ENCODE measurements at regions not wholly inside any gene's neighbourhood (a gene's known extent, or its start where the extent isn't known, plus 50 kb on each side); places are given as distances from the start of the nearest gene placed in this dataset.

GRCh38 chr1:56330391-56331026 lies 248.9 kb downstream of the PLPP3 start:
- SMC1A ChIA-PET (ENCODE audit: uncharacterized antibody, unreplicated experiment), result interaction anchor here (0.7 to 10.3 kb wide), 41 partner anchors 7 to 628 kb away, joined by 3 to 114 read pairs (median 4); partner anchors contain the start of gene PLPP3
- H3K4me3 ChIP-seq, result no peak overlapping the region
- no peak overlapping the region for H3K4me2 ChIP-seq (ENCODE audit: control insufficient read depth, insufficient read depth)
- H2AFZ ChIP-seq (ENCODE audit: control insufficient read depth, low read depth, low read length), result no peak overlapping the region
- FAIRE-seq, result peak; percentile 13
- WGBS (ENCODE audit: insufficient coverage, insufficient replicate concordance, low lambda C conversion rate, missing lambda C conversion rate), result 0% methylated on average over 1 of the region's 1 CpG
- H3K9me3 ChIP-seq (replicated peaks; ENCODE audit: control insufficient read depth, insufficient read depth, low read length), result no peaks in the 10 kb centered on the region
- no peaks in the 10 kb centered on the region for H3K27me3 ChIP-seq (replicated peaks in 1 of 2; ENCODE audit: control insufficient read depth in 2 of 2, insufficient read depth in 2 of 2, low read length in 1 of 2)
- H3K36me3 ChIP-seq (ENCODE audit: control insufficient read depth in 2 of 2, insufficient read depth in 2 of 2, low read length in 1 of 2), result no peaks in the 10 kb centered on the region
- no peaks in the 10 kb centered on the region for H3K79me2 ChIP-seq (ENCODE audit: control insufficient read depth, insufficient read depth, low read length)
- TSS peak; percentile 95 for BruUV-seq (replicated peaks)
- RAD21 ChIA-PET (ENCODE audit: unreplicated experiment), result interaction anchor here (0.6 to 9.9 kb wide), 33 partner anchors 9 to 254 kb away, joined by 3 to 167 read pairs (median 5); partner anchors contain the start of gene PLPP3
- DNase-seq (ENCODE audit: low read depth, low spot score), result peak; percentile 68
- CTCF ChIA-PET, result interaction anchor here (0.5 to 4.2 kb wide), 9 partner anchors 78 to 251 kb away, joined by 3 to 39 read pairs (median 3); no protein-coding TSS in a partner anchor
- in situ Hi-C loops (cut with MboI), result loop anchor here (5.0 kb wide), 1 partner anchor 247 kb away; the partner anchor contains the start of gene PLPP3
- POLR2A ChIA-PET, result interaction anchor here (0.6 to 5.4 kb wide), 15 partner anchors 10 to 247 kb away, joined by 3 to 44 read pairs (median 4); partner anchors contain the start of gene PLPP3
- no peaks in the 10 kb centered on the region for H4K20me1 ChIP-seq (ENCODE audit: control insufficient read depth, insufficient read depth)
- intact Hi-C loops (cut with micrococcal nuclease; ENCODE audit: unreplicated experiment), result loop anchor here (2.0 to 10.0 kb wide), 8 partner anchors 93 to 456 kb away; partner anchors contain the start of gene PLPP3
- peak; percentile 70 for ATAC-seq
- no peaks in the 10 kb centered on the region; the same call in 1 of the 2 replicates for H3K4me1 ChIP-seq (ENCODE audit: control insufficient read depth, insufficient read depth, low read length)
- H3K9ac ChIP-seq (ENCODE audit: control insufficient read depth, insufficient read depth, low read length), result no peak overlapping the region
- no peak overlapping the region for H3K27ac ChIP-seq (ENCODE audit: control insufficient read depth, insufficient read depth)
- TF ChIP-seq HDAC6 (IDR thresholded peaks at IDR 0.05; ENCODE audit: unreplicated experiment) (no peak), RFX5 (IDR thresholded peaks at IDR 0.05; ENCODE audit: low read depth, low read length) (no peak), TCF12 (IDR thresholded peaks at IDR 0.05; ENCODE audit: low read depth, low read length) (no peak), ZBTB33 (IDR thresholded peaks at IDR 0.05) (peak; percentile 15; the same call in 1 of the 2 replicates), TAF1 (IDR thresholded peaks at IDR 0.05; ENCODE audit: borderline replicate concordance, low read depth, low read length) (no peak), MTA3 (IDR thresholded peaks at IDR 0.05; ENCODE audit: borderline replicate concordance, low read length) (0 out of 2 replicates have a peak, but pooled peaks have one; percentile 67), TCF7 (IDR thresholded peaks at IDR 0.05; ENCODE audit: borderline replicate concordance) (peak; percentile 43; the same call in 1 of the 2 replicates), JUND (IDR thresholded peaks at IDR 0.05; ENCODE audit: low read depth, low read length) (peak; percentile 60; the same call in 1 of the 2 replicates), NFIC (IDR thresholded peaks at IDR 0.05; ENCODE audit: low read depth, low read length) (peak; percentile 58; the same call in 1 of the 2 replicates), CREM (IDR thresholded peaks at IDR 0.05; ENCODE audit: low read depth) (peak; percentile 56; the same call in 1 of the 2 replicates), CHD1 (IDR thresholded peaks at IDR 0.05; ENCODE audit: low read depth, low read length) (no peak), ESRRA (IDR thresholded peaks at IDR 0.05; ENCODE audit: low read length) (no peak)
- TF ChIP-seq, protein P1, sequence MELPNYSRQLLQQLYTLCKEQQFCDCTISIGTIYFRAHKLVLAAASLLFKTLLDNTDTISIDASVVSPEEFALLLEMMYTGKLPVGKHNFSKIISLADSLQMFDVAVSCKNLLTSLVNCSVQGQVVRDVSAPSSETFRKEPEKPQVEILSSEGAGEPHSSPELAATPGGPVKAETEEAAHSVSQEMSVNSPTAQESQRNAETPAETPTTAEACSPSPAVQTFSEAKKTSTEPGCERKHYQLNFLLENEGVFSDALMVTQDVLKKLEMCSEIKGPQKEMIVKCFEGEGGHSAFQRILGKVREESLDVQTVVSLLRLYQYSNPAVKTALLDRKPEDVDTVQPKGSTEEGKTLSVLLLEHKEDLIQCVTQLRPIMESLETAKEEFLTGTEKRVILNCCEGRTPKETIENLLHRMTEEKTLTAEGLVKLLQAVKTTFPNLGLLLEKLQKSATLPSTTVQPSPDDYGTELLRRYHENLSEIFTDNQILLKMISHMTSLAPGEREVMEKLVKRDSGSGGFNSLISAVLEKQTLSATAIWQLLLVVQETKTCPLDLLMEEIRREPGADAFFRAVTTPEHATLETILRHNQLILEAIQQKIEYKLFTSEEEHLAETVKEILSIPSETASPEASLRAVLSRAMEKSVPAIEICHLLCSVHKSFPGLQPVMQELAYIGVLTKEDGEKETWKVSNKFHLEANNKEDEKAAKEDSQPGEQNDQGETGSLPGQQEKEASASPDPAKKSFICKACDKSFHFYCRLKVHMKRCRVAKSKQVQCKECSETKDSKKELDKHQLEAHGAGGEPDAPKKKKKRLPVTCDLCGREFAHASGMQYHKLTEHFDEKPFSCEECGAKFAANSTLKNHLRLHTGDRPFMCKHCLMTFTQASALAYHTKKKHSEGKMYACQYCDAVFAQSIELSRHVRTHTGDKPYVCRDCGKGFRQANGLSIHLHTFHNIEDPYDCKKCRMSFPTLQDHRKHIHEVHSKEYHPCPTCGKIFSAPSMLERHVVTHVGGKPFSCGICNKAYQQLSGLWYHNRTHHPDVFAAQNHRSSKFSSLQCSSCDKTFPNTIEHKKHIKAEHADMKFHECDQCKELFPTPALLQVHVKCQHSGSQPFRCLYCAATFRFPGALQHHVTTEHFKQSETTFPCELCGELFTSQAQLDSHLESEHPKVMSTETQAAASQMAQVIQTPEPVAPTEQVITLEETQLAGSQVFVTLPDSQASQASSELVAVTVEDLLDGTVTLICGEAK (IDR thresholded peaks at IDR 0.05; ENCODE audit: borderline replicate concordance), result no peak
- TF ChIP-seq, protein P2, sequence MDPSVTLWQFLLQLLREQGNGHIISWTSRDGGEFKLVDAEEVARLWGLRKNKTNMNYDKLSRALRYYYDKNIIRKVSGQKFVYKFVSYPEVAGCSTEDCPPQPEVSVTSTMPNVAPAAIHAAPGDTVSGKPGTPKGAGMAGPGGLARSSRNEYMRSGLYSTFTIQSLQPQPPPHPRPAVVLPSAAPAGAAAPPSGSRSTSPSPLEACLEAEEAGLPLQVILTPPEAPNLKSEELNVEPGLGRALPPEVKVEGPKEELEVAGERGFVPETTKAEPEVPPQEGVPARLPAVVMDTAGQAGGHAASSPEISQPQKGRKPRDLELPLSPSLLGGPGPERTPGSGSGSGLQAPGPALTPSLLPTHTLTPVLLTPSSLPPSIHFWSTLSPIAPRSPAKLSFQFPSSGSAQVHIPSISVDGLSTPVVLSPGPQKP (IDR thresholded peaks at IDR 0.05; ENCODE audit: low read depth, low read length), result no peak
- TF ChIP-seq, protein P3, sequence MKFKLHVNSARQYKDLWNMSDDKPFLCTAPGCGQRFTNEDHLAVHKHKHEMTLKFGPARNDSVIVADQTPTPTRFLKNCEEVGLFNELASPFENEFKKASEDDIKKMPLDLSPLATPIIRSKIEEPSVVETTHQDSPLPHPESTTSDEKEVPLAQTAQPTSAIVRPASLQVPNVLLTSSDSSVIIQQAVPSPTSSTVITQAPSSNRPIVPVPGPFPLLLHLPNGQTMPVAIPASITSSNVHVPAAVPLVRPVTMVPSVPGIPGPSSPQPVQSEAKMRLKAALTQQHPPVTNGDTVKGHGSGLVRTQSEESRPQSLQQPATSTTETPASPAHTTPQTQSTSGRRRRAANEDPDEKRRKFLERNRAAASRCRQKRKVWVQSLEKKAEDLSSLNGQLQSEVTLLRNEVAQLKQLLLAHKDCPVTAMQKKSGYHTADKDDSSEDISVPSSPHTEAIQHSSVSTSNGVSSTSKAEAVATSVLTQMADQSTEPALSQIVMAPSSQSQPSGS (IDR thresholded peaks at IDR 0.05; ENCODE audit: low read length), result 0 out of 2 replicates have a peak, but pooled peaks have one; percentile 40
